ENCODE measurements at regions not wholly inside any gene's neighbourhood (a gene's known extent, or its start where the extent isn't known, plus 50 kb on each side); places are given as distances from the start of the nearest gene placed in this dataset.

GRCh38 chr14:43155258-43155657 lies 1351.8 kb downstream of the FSCB start:
- no peaks in the 10 kb centered on the region for H4K20me1 ChIP-seq (ENCODE audit: insufficient read depth, low read length)
- H3K4me3 ChIP-seq (replicated peaks in 1 of 3; ENCODE audit: insufficient read depth in 1 of 3, low read depth in 2 of 3, low read length in 3 of 3), result no peak overlapping the region
- ChIA-PET CTCF (ENCODE audit: low intra/inter-chr PET ratio, low total read pairs) (no interaction called here), POLR2A (no interaction called here)
- H3K27me3 ChIP-seq (ENCODE audit: control insufficient read depth in 1 of 2, insufficient read depth in 2 of 2, low read length in 2 of 2), result no peaks in the 10 kb centered on the region
- FAIRE-seq, result no peak
- in situ Hi-C loops (cut with HindIII; ENCODE audit: extremely low pct_ligation_motif_present, low pct_unique_long_range_greater_than_20kb), result no loop called here
- H3K9me3 ChIP-seq (ENCODE audit: low read length), result peaks cover 97% of the 10 kb centered on the region
- intact Hi-C loops (cut with micrococcal nuclease; ENCODE audit: unreplicated experiment), result no loop called here
- TF ChIP-seq ZBTB10 (CRISPR knock-in tag; IDR thresholded peaks at IDR 0.05; ENCODE audit: borderline replicate concordance) (no peak), BCLAF1 (IDR thresholded peaks at IDR 0.05) (0 out of 2 replicates have a peak, but pooled peaks have one; percentile 36)
- no peak for DNase-seq (ENCODE audit: low spot score)
- H3K79me2 ChIP-seq (ENCODE audit: insufficient read depth, low read length), result no peaks in the 10 kb centered on the region
- no peak overlapping the region for H3K4me2 ChIP-seq (ENCODE audit: low read depth, low read length)
- 57% methylated on average over 1 of the region's 1 CpG for WGBS (ENCODE audit: low lambda C conversion rate)
- H3K9ac ChIP-seq (ENCODE audit: insufficient read depth, low read depth, low read length), result no peak overlapping the region
- H3K27ac ChIP-seq (ENCODE audit: extremely low read length, insufficient read depth, low read length), result no peak overlapping the region
- BruUV-seq (replicated peaks), result no TSS peak
- no peak overlapping the region for H2AFZ ChIP-seq (ENCODE audit: low read length)
- no peaks in the 10 kb centered on the region for H3K36me3 ChIP-seq (replicated peaks in 1 of 2; ENCODE audit: control insufficient read depth in 1 of 2, insufficient read depth in 2 of 2, low read length in 2 of 2)
- ATAC-seq, result no peak
- no peaks in the 10 kb centered on the region for H3K4me1 ChIP-seq (ENCODE audit: insufficient read depth, low read length)

- no peak for FAIRE-seq
Measured at GRCh38 chr14:43147485-43147884, 1359.6 kb downstream of the FSCB start.

More at GRCh38 chr14:43147485-43147884, 1359.6 kb downstream of the FSCB start:
- no peak overlapping the region for H3K27ac ChIP-seq (ENCODE audit: extremely low read length, insufficient read depth, low read length)
- BruUV-seq (replicated peaks), result no TSS peak
- H3K4me3 ChIP-seq (replicated peaks in 1 of 3; ENCODE audit: insufficient read depth in 1 of 3, low read depth in 2 of 3, low read length in 3 of 3), result 0 out of 6 replicates have a peak overlapping the region, but pooled peaks of 1 of the 3 experiments have one; percentile 0
- no peak for ATAC-seq
- peaks cover 86% of the 10 kb centered on the region for H3K9me3 ChIP-seq (ENCODE audit: low read length)
- ChIA-PET CTCF (ENCODE audit: low intra/inter-chr PET ratio, low total read pairs) (no interaction called here), POLR2A (no interaction called here)
- no peaks in the 10 kb centered on the region for H3K4me1 ChIP-seq (ENCODE audit: insufficient read depth, low read length)
- in situ Hi-C loops (cut with HindIII; ENCODE audit: extremely low pct_ligation_motif_present, low pct_unique_long_range_greater_than_20kb), result no loop called here
- TF ChIP-seq ZNF557 (CRISPR knock-in tag; IDR thresholded peaks at IDR 0.05), result no peak
- 0 out of 2 replicates have a peak, but pooled peaks have one; percentile 12 for TF ChIP-seq ZNF558 (CRISPR knock-in tag; IDR thresholded peaks at IDR 0.05; ENCODE audit: borderline replicate concordance)
- no peak for TF ChIP-seq SRF (IDR thresholded peaks at IDR 0.05; ENCODE audit: low read depth, low read length)
- TF ChIP-seq ZNF430 (CRISPR knock-in tag; IDR thresholded peaks at IDR 0.05), result no peak
- H2AFZ ChIP-seq (ENCODE audit: low read length), result no peak overlapping the region
- no peaks in the 10 kb centered on the region for H3K27me3 ChIP-seq (ENCODE audit: control insufficient read depth in 1 of 2, insufficient read depth in 2 of 2, low read length in 2 of 2)
- H4K20me1 ChIP-seq (ENCODE audit: insufficient read depth, low read length), result no peaks in the 10 kb centered on the region
- H3K36me3 ChIP-seq (replicated peaks in 1 of 2; ENCODE audit: control insufficient read depth in 1 of 2, insufficient read depth in 2 of 2, low read length in 2 of 2), result no peaks in the 10 kb centered on the region
- H3K79me2 ChIP-seq (ENCODE audit: insufficient read depth, low read length), result no peaks in the 10 kb centered on the region
- no peak overlapping the region for H3K4me2 ChIP-seq (ENCODE audit: low read depth, low read length)
- WGBS (ENCODE audit: low lambda C conversion rate), result 4% methylated on average over 3 of the region's 3 CpGs
- intact Hi-C loops (cut with micrococcal nuclease; ENCODE audit: unreplicated experiment), result no loop called here
- H3K9ac ChIP-seq (ENCODE audit: insufficient read depth, low read depth, low read length), result no peak overlapping the region
- no peak for DNase-seq (ENCODE audit: low spot score)
